Renal cortex interstitium (tissue), 11 donors: ENCODE measurements at regions not wholly inside any gene's neighbourhood (a gene's known extent, or its start where the extent isn't known, plus 50 kb on each side); places are given as distances from the start of the nearest gene placed in this dataset.

Experiments
- DNase-seq, 11 donors: peaks; one replicate each; pipeline ENCODE4 v3.0.0-alpha.2; 2013; ENCODE audit warnings: low read depth in 9 of 11, low spot score in 4 of 11; ENCODE audit errors: extremely low read depth in 1 of 11

DNA sequence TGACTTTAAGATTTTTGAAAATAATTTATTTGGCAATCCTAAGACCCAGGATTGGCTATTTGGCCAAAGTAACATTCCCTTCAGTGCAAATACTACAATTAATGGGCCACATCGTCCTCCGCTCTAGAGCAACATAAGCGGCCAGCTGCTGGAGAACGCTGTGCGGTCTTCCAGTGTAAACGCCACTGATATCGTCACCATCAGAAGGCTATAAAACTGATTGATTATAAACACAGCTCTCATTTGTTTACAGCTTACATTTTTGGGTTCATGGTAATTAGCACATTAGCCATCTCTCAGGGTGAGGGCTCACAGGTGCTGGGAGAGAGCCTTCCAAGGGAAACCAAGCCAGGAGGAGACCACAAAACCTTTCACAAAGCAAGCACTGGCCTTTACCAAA lies 130.1 kb upstream of the BMP4 start:
- DNase-seq = peak in 7 of 11 donors; percentile 58 to 69 (median 61)

DNA sequence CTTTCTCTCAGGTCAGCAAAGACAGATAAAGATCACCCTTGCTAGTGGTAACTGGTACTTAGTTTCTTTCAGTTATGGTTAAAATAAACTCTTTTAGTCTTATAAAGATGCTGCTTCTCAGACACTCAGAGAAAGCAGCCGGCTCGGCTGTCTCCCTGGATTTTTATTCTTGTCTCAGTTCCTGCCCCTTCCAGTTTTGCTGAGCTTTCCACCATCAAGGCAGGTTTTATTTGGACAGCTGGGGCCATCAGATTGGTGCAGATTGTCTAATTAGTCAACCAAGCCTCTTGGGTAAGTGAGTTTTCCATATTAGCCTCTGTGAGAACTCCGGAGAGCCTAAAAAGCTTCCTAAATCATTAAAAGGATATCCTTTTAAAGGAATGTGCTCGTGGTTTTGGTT lies 130.8 kb upstream of the BMP4 start:
- no peak for DNase-seq

DNA sequence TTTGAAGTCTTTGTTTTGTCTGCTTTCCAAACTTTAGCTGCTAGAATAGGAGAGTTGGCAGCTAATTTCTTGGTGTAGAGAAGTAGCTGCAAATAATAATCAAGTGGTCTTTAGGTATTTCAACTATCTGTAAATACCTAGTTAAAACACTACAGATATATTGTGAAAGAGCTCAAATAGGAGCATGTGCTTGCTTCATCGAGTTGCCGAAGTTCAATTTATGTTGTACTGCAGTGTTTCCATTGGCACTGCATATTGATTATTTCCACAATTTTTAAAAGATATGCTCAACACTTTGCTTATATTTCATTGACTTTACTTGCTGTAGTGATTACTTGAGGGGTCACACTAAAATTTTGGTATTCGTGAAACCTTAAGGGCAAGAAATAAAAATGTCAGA lies 131.6 kb upstream of the BMP4 start:
- no peak for DNase-seq

DNA sequence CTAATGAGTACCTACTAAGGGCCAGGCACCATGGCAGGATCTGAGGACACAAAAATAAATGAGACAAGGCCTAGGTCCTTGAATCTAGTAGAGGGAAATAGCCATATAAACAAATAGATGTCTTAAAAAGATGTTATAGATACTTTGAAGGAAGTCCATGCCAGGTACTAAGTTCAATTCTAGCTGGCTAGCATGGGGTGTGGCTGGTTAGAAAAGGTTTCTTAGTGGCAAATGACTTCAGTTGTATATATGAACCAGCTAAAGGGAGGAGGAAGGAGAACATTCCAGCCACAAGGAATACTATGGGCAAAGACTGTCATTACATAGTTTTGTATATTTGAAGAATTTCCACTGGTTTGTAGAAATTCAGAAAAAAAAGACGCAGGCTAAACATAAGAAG lies 133.6 kb upstream of the BMP4 start:
- DNase-seq = no peak

DNA sequence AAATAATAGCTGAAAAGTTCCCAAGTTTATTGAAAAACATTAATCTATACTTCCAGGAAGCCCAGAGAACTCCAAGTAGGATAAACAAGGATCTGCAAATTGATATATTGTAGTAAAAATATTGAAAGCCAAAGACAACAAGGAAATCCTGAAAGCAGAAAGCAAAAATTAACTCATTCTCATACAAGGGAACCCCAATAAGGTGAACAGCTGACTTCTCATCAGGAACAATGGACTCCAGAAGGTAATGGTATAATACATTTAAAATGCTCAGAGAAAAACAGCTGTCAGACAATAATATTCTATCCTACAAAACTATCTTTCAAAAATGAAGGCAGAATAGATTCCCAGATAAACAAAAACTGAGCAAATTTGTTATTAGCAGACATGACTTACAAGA lies 138.1 kb upstream of the BMP4 start:
- no peak for DNase-seq

DNA sequence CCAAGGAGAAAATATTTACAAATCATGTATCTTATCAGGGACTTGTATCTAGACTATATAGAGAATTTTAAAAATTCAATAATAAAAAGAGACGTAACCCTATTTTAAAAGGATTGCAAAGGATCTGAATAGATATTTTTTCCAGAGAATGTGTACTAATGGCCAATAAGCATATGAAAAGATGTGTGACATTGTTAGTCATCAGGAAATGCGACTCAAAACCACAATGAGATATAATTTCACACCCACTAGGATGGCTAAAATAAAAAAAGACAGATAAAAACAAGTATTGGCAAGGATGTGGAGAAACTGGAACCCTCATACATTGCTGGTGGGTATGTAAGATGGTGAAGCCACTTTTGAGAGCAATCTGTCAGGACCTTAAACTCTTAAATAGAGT lies 141.9 kb upstream of the BMP4 start:
- no peak for DNase-seq

DNA sequence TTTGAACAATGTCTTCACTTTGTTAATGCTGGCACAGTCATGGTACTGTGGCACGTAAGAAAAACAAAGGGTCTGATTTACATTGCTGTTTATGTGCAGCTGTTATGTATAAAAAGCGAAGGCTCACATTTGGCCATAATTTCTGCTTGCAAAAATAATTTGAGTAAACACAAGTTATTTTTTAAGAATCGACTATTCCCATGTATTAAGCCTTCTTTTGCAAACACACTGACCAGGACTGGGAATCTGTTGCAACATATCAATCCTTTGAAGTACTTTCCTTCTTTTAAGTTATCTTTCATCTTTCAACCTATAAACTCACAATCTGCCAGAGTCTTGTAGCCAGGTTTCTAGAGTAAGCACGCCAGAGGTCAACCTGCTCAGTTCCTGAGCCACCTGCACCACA lies 145.4 kb upstream of the BMP4 start:
- DNase-seq = no peak

DNA sequence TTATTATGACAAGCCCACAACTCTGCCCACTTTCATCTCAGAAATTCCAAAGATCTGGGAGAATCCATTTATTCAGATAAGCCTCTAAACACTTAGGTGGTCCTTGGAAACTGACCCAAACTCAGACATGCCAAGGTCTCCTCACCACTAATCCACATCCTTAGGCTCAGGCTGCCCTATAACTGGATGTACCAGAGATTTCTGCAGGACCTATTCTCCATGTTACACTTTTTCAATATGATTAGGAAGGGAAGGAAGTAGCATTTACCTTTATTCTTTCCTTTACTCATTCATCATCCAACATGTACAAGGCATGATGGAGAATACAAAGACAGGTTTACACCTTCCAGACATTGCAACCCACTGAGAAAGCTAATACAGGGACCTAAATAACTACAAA lies 145.9 kb upstream of the BMP4 start:
- DNase-seq = no peak

DNA sequence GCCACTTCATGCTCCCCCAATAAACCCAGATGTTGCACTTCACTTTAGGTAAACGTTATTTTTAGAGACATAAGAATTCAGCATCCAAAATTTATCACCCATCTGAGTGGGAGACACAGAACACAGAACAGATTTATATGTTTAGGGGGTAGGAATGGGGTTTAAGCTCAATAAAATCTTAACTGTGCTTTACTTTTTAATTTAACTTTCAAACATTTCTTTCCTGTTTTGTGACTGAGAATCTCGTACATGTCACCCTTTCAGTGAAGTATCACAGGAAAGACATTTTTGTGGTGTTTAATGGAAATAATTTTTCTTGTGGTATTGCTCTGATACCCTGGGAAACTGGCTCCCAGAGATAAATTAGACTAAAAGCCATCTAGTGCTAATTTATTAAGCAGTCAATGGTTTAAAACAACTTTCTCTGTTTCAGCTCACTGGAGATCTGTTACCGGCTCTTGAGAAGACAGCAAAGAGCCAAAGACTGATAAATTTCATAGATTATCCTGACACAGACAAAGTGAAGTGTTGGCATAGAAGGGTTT lies 148.0 kb upstream of the BMP4 start:
- DNase-seq = peak in 4 of 11 donors; percentile 41 to 60 (median 50)

DNA sequence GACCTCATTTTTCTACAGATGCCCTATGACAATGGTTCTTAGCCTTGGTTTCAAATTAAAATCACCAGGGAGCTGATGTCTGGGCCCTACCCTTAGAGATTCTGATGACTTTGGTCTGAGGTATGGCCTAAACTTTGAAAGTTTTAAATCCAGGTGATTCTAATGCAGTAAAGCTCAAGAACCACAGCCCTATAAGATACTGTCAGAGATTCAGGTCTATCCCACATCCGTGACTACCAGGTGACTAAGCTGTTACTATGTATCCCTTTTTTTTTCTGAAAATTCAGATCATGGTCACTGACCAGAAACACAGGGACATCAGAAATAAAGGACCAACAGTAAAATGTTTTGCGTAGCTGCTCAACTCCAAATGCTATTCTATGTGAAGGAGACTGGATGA lies 148.8 kb upstream of the BMP4 start:
- DNase-seq = no peak

DNA sequence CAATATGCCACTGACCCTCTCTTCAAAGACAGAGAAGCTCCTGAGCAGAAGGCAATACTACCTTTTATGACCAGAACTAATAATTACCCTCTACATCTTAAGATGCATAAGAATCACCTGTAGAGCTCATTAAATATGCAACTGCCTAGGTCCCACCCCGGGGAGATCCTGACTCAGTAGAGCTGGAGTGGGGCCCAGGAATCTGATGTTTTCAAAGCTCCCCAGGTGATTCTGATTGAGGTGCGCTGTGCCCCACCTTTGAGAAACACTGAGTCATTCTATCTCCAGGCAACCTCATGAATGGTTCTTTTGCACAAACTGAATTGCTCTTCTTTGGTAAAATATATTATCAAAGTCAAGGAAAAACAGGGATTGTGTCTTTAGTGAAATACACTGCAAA lies 149.3 kb upstream of the BMP4 start:
- no peak for DNase-seq

DNA sequence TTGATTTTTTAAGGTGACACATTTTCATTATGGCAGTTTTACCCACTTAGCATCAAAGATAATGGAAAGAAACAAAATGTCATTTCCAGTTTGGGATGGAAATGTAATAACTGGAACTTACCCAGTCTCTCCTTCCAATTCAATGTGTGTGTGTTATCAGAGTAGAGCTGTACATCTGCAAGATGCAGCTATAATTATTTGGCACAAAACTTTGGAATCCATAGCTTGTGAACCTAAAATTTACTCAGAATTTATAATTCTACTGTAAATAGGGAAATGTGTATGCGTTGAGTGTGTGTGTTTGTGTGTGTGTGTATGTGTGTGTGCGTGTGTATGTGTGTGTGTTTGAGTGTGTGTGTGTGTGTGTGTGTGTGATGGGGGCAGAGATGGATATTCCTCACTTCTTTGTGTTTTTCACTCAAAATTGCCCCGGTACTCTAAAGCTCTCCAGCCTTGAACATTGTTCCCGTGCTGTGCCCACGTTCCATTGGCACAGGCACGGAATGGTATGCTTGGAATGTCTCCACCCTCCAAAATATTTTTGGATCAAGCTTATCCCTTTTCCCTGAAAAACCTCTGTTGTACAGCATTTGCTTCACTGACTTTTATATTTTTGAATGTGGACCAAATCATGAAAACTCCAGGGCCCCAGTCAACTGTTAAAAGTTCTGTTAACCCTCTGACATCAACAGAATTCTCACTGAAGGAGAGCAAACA lies 150.2 kb upstream of the BMP4 start:
- no peak for DNase-seq

DNA sequence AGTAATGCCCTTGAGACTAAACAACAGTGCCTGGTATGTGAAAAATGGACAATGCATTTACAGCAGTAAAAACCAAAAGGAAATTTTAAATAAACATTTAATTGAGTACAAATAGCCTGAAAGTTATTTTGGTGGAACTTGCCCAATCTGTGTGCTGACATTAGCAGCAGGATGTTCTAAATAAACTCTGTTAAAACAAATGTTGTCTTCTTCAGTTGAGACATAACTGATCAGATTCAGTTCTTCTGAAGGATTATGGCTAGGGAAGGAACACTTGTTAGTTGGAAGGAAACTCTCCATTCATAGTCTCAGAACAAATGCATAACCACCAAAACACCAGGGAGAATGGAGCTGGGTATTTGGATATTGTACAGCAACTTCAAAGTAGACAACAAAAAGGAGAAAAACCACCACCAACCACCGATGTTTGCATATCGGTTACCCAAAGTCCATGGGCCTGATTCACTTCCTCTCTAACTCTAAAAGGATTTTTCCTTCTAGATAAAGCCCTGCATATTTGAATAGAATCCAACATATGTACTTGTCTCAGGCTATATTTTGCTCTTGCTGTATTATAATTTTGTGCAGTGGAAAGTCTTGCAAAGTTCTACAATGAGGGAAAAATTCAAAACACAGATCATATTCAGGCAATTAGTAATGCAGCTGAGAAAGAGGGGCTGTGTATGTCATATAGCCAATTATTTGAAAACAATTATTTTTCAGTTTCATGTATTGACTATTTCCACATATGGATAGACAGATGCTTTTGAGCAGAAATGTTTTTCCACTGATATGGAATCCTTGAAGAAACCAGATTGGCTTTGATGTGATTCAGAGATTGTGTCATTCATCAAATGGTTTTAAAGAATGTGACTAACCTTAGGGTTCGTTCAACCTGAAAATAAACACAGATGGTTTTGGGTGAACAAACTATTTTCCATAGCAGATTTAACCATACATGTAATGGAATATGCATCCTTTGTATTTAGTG lies 152.2 kb upstream of the BMP4 start:
- DNase-seq = no peak

DNA sequence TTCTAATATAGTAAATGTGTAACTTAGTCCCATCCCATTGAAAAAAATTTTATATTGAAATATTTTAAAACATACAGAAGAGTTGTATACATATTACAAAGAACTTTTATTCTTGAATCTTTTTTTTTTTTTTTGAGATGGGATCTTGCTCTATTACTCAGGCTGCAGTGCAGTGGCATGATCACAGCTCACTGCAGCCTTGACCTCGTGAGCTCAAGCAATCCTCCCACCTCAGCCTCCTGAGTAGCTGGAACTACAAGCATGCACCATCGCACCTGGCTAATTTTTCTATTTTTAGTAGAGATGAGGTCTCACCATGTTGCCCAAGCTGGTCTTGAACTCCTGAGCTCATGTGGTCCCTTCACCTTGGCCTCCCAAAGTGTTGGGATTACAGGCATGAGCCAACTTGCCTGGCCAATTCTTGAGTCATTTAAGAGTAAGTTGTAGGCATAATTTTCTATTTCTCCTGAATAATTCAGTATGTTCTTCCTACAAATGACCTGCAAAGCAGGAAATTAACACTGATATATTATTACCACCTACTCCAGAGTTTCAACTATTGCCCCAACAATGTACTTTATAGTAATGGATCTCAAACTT lies 153.0 kb upstream of the BMP4 start:
- no peak for DNase-seq

DNA sequence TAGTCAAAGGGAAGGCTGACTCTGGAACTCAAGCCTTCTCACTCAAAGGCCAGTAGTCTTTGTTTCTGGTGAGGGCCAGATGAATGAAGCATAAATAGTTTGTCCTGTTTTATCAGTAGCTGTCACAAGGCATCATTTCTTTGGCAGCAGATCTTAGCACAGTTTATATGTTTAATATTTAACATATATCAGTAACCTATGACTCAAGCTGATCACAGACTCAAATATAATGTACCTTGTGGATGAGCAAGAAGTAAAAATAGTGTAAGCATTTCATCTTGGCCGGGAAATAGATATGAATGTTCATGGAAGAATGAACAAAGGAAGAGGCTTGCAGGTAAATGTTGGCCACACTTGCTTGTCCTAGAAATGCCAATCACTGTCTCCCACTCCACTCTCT lies 158.3 kb upstream of the BMP4 start:
- no peak for DNase-seq

DNA sequence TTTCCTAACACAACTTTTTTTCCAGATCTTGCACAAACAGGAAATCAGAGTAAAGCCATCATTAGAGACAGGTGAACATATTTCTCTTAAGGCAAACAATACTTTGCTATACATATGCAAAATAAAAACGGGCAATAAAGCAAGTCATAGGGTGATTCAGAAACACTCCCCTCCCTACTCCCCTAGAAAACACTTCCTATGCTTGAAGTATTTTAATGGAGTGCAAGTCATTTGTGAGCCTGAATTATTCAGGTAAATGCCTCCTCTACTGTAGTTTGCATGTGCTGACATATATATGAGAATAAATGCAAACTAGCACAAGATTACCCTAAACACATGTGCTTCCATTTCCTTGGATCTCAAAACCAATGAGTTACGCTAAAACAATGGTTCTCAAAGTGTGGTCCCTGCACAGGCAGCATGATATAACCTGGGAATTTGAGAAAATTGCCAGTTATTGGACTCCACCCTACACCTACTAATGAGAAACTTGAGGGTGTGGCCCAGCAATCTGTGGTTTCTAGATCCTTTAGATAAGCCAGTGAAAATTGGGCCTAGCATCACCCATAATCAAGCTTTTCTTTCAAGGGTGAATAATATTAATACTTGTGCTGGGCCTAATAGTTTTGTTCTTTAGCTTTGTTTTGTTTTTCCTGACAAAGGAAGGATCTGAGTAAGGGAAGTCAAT lies 159.7 kb upstream of the BMP4 start:
- no peak for DNase-seq

DNA sequence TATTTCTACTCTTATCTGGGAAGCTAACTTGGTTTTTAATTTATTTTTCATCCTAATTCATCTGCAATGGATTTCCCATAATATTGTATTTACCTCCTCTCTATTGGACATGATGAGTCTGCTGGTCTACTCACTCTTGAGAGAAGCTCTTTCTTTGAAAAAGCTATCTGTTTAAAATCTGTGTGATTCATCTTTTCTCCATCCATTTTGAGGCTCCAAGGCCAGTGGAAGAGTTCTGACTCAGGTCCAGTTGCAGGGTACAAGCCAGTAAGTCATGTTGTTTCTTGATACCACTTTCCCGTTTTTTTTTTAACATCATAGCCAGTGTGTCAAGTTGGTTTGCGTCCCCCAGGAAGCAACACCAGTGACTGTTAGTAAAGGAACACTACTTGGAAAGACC lies 160.3 kb upstream of the BMP4 start:
- no peak for DNase-seq

DNA sequence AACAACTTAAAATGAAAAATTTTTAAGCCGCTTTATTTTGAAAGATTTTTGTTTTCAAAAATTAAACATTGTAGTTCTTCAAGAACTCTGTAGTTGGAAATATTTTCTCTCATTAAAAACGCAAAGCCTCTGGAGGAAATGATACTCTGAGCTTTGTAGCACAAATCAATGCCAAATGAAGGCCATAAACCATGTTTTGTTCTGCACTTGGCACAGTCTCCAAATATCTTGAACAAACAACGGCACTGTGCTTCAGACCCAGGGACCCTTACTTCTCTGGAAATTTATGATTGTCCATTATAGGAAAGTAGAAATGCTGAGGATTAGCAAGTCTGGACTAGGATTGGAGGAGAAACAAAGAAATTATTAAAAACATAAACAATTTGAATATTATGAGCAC lies 160.8 kb upstream of the BMP4 start:
- DNase-seq = peak in 2 of 11 donors; percentile 20 to 24

DNA sequence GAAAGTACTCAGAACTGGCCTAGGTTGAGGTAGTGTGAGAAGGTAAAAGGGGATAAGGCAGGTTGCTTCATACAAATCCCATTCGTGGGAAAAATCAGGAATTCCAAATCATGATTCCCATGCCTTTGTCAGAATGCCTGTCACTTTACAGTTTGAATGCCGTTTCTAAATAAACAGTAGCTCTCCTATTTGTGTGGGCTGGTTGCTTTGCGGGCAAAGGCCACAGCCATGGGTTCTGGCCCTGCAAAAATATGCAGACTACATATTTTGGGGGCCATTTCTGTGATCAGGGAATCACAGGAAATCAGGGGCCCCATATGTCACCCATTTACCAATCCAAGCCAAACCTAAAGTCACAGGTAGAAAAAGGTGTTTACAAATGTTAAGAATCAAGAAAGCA lies 161.3 kb upstream of the BMP4 start:
- DNase-seq = no peak
